Calu3 (cell line): ENCODE measurements at regions not wholly inside any gene's neighbourhood (a gene's known extent, or its start where the extent isn't known, plus 50 kb on each side); places are given as distances from the start of the nearest gene placed in this dataset.

Experiments used
- BruUV-seq: library from RNA; stranded (reverse); fragments of 400-500 nt; replicated peaks from 2 replicates; lab custom pipeline; 2021; lab: Mats Ljungman, UMichigan
- CTCF ChIA-PET: fragments of 300-600 bp; sonication (Branson Sonifier 250); formaldehyde crosslinking; loops from one replicate; lab custom pipeline; 2022; ENCODE audit warnings: antibody characterized with exemption; lab: Charles Lee
- DNase-seq: peaks from one replicate; pipeline ENCODE4 v3.0.0; 2022
- H3K27ac Mint-ChIP-seq: one replicate; pipeline ENCODE4 v1.8.0; 2022; ENCODE audit warnings: mixed read lengths; ENCODE audit not compliant: unreplicated experiment
- H3K27me3 Mint-ChIP-seq: one replicate; pipeline ENCODE4 v1.8.0; 2022; ENCODE audit warnings: mixed read lengths; ENCODE audit not compliant: unreplicated experiment
- H3K36me3 Mint-ChIP-seq: one replicate; pipeline ENCODE4 v1.8.0; 2022; ENCODE audit warnings: mild to moderate bottlenecking, moderate library complexity, mixed read lengths; ENCODE audit not compliant: insufficient read depth, unreplicated experiment
- H3K4me1 Mint-ChIP-seq: one replicate; pipeline ENCODE4 v1.8.0; 2022; ENCODE audit warnings: mild to moderate bottlenecking, low read depth, mixed read lengths; ENCODE audit not compliant: unreplicated experiment
- H3K4me3 Mint-ChIP-seq: one replicate; pipeline ENCODE4 v1.8.0; 2022; ENCODE audit warnings: mild to moderate bottlenecking, low read depth, moderate library complexity, mixed read lengths; ENCODE audit not compliant: unreplicated experiment
- H3K9me3 Mint-ChIP-seq: one replicate; pipeline ENCODE4 v1.8.0; 2022; ENCODE audit warnings: low read depth, mixed read lengths; ENCODE audit not compliant: unreplicated experiment
- intact Hi-C: fragments of 100-400 bp; cut with micrococcal nuclease; formaldehyde crosslinking; loops from one replicate; pipeline ENCODE4 v1.10.0; 2022; ENCODE audit not compliant: unreplicated experiment
- TF ChIP-seq, protein P1 (sequence below): fragments of 200-600 bp; IDR thresholded peaks from one replicate; pipeline ENCODE4 v1.8.0; 2022; ENCODE audit warnings: antibody characterized with exemption; ENCODE audit not compliant: unreplicated experiment

DNA sequence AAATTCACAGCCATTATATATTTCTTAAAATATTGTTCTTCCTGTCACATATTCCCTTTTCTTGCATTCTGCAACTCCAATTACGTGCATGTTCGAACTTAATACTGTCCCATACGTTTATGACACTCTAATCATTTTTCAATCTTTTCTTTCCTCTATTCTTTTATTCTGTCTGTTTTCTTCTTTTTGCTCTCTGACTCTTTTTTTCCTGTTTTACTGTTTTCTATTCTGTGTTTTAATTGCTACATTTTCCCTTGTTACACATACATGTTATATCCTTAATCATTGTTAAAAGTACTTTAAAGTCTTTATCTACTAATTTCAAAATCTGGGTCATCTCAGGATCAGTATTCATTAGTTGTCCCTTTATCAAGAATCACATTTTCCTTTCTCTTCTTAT is 1149.1 kb upstream of the PCDH20 start:
- no peaks in the 10 kb centered on the region for H3K9me3 Mint-ChIP-seq
- no peaks in the 10 kb centered on the region for H3K36me3 Mint-ChIP-seq
- intact Hi-C loops, result no loop called here
- CTCF ChIA-PET, result no interaction called here
- BruUV-seq, result no TSS peak
- TF ChIP-seq, protein P1, sequence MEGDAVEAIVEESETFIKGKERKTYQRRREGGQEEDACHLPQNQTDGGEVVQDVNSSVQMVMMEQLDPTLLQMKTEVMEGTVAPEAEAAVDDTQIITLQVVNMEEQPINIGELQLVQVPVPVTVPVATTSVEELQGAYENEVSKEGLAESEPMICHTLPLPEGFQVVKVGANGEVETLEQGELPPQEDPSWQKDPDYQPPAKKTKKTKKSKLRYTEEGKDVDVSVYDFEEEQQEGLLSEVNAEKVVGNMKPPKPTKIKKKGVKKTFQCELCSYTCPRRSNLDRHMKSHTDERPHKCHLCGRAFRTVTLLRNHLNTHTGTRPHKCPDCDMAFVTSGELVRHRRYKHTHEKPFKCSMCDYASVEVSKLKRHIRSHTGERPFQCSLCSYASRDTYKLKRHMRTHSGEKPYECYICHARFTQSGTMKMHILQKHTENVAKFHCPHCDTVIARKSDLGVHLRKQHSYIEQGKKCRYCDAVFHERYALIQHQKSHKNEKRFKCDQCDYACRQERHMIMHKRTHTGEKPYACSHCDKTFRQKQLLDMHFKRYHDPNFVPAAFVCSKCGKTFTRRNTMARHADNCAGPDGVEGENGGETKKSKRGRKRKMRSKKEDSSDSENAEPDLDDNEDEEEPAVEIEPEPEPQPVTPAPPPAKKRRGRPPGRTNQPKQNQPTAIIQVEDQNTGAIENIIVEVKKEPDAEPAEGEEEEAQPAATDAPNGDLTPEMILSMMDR, result no peak
- no peak overlapping the region for H3K4me3 Mint-ChIP-seq
- no peak overlapping the region for H3K27ac Mint-ChIP-seq
- H3K4me1 Mint-ChIP-seq, result no peaks in the 10 kb centered on the region
- no peaks in the 10 kb centered on the region for H3K27me3 Mint-ChIP-seq
- DNase-seq, result no peak

DNA sequence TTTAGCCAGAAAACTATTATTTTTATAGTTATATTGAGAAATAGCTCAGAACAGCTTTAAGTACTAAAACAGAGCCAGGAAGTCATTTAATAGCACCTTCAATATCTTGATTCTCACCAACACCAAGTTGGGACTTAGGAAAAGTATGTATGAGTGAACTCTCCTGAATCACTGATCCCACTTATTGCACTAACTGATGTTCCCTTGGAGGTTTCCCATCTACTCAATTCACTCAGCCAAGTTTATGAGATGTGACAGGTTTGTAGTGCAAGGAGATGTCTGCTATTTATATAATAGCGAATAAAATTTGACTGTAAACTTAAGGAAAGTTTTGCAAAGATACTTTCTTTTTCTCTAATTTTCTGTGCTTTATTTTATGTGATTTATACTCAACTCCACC is 1147.6 kb upstream of the PCDH20 start:
- Mint-ChIP-seq H3K36me3 (no peaks in the 10 kb centered on the region), H3K4me3 (no peak overlapping the region), H3K4me1 (no peaks in the 10 kb centered on the region), H3K27ac (no peak overlapping the region), H3K27me3 (no peaks in the 10 kb centered on the region), H3K9me3 (no peaks in the 10 kb centered on the region)
- intact Hi-C loops, result no loop called here
- DNase-seq, result no peak
- BruUV-seq, result no TSS peak
- TF ChIP-seq, protein P1, result no peak
- CTCF ChIA-PET, result no interaction called here

DNA sequence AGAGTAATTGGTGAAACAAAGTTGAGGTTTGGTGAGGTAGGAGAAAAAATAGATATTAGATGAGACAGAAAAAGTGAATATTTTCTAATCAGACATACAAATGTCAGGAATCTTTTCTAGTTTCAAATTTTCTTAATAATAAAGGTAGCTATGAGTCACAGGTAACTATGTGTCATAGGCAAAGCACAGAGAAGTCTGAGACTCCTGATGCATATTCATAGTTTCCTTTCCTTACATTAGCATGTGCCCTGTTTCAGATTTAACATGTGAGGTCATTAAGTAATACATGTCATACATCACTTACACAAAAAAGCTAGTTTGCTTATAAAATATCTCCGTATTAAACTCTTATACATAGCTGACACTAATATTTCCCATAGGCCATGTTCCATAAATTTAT is 1141.3 kb upstream of the PCDH20 start:
- Mint-ChIP-seq H3K27ac (no peak overlapping the region), H3K27me3 (no peaks in the 10 kb centered on the region), H3K36me3 (no peaks in the 10 kb centered on the region), H3K4me3 (no peak overlapping the region), H3K9me3 (no peaks in the 10 kb centered on the region), H3K4me1 (no peaks in the 10 kb centered on the region)
- CTCF ChIA-PET, result no interaction called here
- intact Hi-C loops, result no loop called here
- DNase-seq, result no peak
- no TSS peak for BruUV-seq
- TF ChIP-seq, protein P1, result no peak

DNA sequence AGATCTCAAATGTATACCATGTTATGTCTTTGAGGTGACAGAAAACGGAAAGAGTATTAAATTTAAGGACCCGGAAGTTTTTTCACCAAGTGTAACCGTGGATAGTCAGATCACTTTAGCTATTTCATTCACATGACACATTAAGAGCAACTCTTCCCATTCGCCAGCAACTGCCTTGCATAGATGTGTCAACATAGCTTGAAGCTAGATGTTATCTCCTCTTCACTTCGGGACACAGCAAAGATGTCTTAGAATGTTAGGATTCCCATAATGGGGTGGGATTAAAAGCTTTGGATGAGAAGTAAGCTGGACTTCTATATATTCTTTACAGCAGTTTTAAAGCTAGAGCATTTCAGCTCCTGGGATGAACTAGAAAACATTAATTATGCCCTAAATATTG is 1135.9 kb upstream of the PCDH20 start:
- no TSS peak for BruUV-seq
- intact Hi-C loops, result no loop called here
- H3K4me3 Mint-ChIP-seq, result no peak overlapping the region
- CTCF ChIA-PET, result no interaction called here
- H3K27ac Mint-ChIP-seq, result no peak overlapping the region
- H3K27me3 Mint-ChIP-seq, result no peaks in the 10 kb centered on the region
- TF ChIP-seq, protein P1, result no peak
- DNase-seq, result no peak
- H3K4me1 Mint-ChIP-seq, result no peaks in the 10 kb centered on the region
- H3K9me3 Mint-ChIP-seq, result no peaks in the 10 kb centered on the region
- no peaks in the 10 kb centered on the region for H3K36me3 Mint-ChIP-seq
